ENCODE measurements at regions not wholly inside any gene's neighbourhood (a gene's known extent, or its start where the extent isn't known, plus 50 kb on each side); places are given as distances from the start of the nearest gene placed in this dataset.

DNA sequence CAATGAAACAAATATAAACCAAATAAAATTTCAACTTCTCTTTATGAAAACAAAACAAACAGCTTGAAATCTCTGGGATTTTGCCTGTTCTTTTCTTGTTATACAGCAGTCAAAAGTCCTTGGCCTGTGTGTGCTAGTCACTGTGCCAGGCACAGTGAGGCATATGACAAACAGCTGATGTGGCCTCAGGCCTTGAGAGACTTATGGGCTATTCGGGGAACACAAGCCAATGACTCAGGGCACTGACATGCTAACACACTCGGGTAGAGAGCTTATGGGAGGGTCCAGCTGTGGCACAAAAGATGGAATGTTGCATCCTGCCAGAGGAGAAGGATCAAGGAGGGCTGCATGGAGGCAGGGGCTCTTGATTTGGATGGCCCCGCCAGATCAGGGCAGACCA is 95.4 kb upstream of the NKX2-2 start:
- TF ChIP-seq TOX (CRISPR knock-in tag; IDR thresholded peaks at IDR 0.05; ENCODE audit: borderline replicate concordance) (no peak), PPARA (CRISPR knock-in tag; IDR thresholded peaks at IDR 0.05; ENCODE audit: borderline replicate concordance) (no peak)
- ATAC-seq = no peak

DNA sequence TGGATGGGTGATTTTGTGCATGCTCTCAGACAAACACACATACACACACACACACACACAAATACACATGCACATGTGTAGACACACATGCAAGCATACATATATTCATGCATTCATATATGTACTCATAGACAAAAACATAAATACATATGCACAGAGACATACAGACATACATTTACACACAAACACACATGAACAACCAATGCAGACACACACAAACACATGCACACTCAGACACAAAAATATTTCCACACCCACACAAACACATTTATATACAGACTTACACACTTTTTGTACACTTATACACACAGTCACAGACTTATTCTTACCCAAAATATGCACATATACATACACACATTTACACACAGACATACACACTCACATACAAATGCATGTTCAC is 94.9 kb upstream of the NKX2-2 start:
- TF ChIP-seq BACH2 (CRISPR knock-in tag; IDR thresholded peaks at IDR 0.05; ENCODE audit: borderline replicate concordance) (no peak), ARNTL (CRISPR knock-in tag; IDR thresholded peaks at IDR 0.05; ENCODE audit: borderline replicate concordance, low read depth) (no peak), GLIS3 (CRISPR knock-in tag; IDR thresholded peaks at IDR 0.05) (no peak), OSR1 (CRISPR knock-in tag; IDR thresholded peaks at IDR 0.05) (no peak), ZFP30 (CRISPR knock-in tag; IDR thresholded peaks at IDR 0.05) (no peak)
- TF ChIP-seq, protein P1, sequence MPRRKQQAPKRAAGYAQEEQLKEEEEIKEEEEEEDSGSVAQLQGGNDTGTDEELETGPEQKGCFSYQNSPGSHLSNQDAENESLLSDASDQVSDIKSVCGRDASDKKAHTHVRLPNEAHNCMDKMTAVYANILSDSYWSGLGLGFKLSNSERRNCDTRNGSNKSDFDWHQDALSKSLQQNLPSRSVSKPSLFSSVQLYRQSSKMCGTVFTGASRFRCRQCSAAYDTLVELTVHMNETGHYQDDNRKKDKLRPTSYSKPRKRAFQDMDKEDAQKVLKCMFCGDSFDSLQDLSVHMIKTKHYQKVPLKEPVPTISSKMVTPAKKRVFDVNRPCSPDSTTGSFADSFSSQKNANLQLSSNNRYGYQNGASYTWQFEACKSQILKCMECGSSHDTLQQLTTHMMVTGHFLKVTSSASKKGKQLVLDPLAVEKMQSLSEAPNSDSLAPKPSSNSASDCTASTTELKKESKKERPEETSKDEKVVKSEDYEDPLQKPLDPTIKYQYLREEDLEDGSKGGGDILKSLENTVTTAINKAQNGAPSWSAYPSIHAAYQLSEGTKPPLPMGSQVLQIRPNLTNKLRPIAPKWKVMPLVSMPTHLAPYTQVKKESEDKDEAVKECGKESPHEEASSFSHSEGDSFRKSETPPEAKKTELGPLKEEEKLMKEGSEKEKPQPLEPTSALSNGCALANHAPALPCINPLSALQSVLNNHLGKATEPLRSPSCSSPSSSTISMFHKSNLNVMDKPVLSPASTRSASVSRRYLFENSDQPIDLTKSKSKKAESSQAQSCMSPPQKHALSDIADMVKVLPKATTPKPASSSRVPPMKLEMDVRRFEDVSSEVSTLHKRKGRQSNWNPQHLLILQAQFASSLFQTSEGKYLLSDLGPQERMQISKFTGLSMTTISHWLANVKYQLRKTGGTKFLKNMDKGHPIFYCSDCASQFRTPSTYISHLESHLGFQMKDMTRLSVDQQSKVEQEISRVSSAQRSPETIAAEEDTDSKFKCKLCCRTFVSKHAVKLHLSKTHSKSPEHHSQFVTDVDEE (CRISPR knock-in tag; IDR thresholded peaks at IDR 0.05) = no peak
- TF ChIP-seq, protein P2, sequence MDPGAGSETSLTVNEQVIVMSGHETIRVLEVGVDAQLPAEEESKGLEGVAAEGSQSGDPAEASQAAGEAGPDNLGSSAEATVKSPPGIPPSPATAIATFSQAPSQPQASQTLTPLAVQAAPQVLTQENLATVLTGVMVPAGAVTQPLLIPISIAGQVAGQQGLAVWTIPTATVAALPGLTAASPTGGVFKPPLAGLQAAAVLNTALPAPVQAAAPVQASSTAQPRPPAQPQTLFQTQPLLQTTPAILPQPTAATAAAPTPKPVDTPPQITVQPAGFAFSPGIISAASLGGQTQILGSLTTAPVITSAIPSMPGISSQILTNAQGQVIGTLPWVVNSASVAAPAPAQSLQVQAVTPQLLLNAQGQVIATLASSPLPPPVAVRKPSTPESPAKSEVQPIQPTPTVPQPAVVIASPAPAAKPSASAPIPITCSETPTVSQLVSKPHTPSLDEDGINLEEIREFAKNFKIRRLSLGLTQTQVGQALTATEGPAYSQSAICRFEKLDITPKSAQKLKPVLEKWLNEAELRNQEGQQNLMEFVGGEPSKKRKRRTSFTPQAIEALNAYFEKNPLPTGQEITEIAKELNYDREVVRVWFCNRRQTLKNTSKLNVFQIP (CRISPR knock-in tag; IDR thresholded peaks at IDR 0.05; ENCODE audit: borderline replicate concordance, low read depth) = no peak
- ATAC-seq = no peak

DNA sequence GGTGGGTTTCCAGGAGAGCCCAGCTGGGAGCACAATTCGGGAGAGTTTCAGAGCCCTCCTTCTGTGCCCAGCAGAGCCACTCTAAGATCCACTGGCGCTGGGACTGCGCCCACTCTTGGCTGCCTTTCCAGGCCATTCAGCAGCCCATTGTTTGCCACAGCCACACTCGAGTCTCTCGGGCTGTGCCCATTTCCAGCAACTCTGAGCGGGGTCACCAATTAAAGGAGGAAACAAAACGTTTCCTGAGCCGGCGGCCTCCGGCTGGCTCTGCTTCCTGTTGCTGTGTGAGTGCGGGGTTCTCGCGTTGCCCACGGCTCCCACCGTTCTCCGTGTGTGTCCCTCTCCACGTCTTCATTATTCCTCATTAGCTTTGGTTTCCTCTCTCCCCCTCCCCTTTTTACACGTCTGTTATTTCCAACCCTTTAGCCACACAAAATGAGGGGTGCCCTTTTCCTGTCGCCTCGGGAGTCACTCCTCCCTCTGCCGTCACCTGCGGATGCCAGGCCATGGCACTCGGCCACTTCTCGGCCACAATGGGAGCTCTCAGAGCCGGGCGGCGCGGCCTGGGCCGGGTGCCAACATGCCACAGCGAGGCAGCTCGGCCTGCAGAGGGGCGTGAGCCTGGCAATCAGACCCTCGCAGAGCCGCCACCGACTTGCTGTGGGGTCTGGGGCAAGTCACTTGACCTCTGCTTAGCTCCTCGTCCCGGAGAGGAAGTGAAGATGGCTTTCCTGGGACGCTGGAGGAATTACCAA is 94.3 kb upstream of the NKX2-2 start:
- ATAC-seq = no peak; the same call in 2 of the 3 replicates

DNA sequence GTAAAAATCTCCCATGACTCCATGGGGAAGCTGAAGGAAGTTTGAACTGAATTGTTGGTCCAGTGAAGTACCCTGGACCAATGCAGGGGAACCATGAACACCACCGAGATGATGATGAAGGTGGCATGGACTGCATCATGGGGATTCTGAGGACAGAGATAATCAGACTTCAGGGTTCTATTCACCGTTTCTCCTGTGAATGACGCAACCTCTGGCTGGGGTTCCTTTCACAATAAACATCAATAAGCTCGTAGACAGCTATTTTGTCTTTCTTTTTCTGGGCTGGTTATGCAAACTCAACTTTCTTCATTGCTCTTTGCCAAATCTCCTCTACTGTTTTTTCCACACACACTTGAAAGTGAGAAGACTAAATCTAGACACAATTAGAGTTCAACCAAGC is 87.9 kb upstream of the NKX2-2 start:
- no peak for ATAC-seq
- TF ChIP-seq OSR1 (CRISPR knock-in tag; IDR thresholded peaks at IDR 0.05) (no peak), ZFP30 (CRISPR knock-in tag; IDR thresholded peaks at IDR 0.05) (no peak), CSDC2 (CRISPR knock-in tag; IDR thresholded peaks at IDR 0.05) (no peak), ESRRG (CRISPR knock-in tag; IDR thresholded peaks at IDR 0.05) (no peak), GLIS3 (CRISPR knock-in tag; IDR thresholded peaks at IDR 0.05) (no peak)
- TF ChIP-seq, protein P1 (CRISPR knock-in tag; IDR thresholded peaks at IDR 0.05) = no peak
- TF ChIP-seq, protein P3, sequence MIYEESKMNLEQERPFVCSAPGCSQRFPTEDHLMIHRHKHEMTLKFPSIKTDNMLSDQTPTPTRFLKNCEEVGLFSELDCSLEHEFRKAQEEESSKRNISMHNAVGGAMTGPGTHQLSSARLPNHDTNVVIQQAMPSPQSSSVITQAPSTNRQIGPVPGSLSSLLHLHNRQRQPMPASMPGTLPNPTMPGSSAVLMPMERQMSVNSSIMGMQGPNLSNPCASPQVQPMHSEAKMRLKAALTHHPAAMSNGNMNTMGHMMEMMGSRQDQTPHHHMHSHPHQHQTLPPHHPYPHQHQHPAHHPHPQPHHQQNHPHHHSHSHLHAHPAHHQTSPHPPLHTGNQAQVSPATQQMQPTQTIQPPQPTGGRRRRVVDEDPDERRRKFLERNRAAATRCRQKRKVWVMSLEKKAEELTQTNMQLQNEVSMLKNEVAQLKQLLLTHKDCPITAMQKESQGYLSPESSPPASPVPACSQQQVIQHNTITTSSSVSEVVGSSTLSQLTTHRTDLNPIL (CRISPR knock-in tag; IDR thresholded peaks at IDR 0.05; ENCODE audit: low read depth) = no peak

More for the DNA sequence above, 94.3 kb upstream of the NKX2-2 start:
- TF ChIP-seq ZNF565 (CRISPR knock-in tag; conservative IDR thresholded peaks at IDR 0.05; ENCODE audit: low read depth) (no peak), TCF4 (CRISPR knock-in tag; IDR thresholded peaks at IDR 0.05; ENCODE audit: borderline replicate concordance) (no peak), RARB (CRISPR knock-in tag; IDR thresholded peaks at IDR 0.05) (no peak), TOX (CRISPR knock-in tag; IDR thresholded peaks at IDR 0.05; ENCODE audit: borderline replicate concordance) (no peak), ARNTL (CRISPR knock-in tag; IDR thresholded peaks at IDR 0.05; ENCODE audit: borderline replicate concordance, low read depth) (no peak), ESRRG (CRISPR knock-in tag; IDR thresholded peaks at IDR 0.05) (no peak), ISL1 (CRISPR knock-in tag; IDR thresholded peaks at IDR 0.05) (no peak), BACH2 (CRISPR knock-in tag; IDR thresholded peaks at IDR 0.05; ENCODE audit: borderline replicate concordance) (no peak), SNAI2 (CRISPR knock-in tag; IDR thresholded peaks at IDR 0.05) (no peak), ZFP30 (CRISPR knock-in tag; IDR thresholded peaks at IDR 0.05) (no peak)
- TF ChIP-seq, protein P3 (CRISPR knock-in tag; IDR thresholded peaks at IDR 0.05; ENCODE audit: low read depth) = no peak
- TF ChIP-seq, protein P4, sequence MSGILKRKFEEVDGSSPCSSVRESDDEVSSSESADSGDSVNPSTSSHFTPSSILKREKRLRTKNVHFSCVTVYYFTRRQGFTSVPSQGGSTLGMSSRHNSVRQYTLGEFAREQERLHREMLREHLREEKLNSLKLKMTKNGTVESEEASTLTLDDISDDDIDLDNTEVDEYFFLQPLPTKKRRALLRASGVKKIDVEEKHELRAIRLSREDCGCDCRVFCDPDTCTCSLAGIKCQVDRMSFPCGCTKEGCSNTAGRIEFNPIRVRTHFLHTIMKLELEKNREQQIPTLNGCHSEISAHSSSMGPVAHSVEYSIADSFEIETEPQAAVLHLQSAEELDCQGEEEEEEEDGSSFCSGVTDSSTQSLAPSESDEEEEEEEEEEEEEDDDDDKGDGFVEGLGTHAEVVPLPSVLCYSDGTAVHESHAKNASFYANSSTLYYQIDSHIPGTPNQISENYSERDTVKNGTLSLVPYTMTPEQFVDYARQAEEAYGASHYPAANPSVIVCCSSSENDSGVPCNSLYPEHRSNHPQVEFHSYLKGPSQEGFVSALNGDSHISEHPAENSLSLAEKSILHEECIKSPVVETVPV (CRISPR knock-in tag; IDR thresholded peaks at IDR 0.05) = no peak
- TF ChIP-seq, protein P5, sequence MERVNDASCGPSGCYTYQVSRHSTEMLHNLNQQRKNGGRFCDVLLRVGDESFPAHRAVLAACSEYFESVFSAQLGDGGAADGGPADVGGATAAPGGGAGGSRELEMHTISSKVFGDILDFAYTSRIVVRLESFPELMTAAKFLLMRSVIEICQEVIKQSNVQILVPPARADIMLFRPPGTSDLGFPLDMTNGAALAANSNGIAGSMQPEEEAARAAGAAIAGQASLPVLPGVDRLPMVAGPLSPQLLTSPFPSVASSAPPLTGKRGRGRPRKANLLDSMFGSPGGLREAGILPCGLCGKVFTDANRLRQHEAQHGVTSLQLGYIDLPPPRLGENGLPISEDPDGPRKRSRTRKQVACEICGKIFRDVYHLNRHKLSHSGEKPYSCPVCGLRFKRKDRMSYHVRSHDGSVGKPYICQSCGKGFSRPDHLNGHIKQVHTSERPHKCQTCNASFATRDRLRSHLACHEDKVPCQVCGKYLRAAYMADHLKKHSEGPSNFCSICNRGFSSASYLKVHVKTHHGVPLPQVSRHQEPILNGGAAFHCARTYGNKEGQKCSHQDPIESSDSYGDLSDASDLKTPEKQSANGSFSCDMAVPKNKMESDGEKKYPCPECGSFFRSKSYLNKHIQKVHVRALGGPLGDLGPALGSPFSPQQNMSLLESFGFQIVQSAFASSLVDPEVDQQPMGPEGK (CRISPR knock-in tag; IDR thresholded peaks at IDR 0.05; ENCODE audit: borderline replicate concordance) = no peak
